WI38 (cell line): ENCODE measurements at regions not wholly inside any gene's neighbourhood (a gene's known extent, or its start where the extent isn't known, plus 50 kb on each side); places are given as distances from the start of the nearest gene placed in this dataset.

Experiments
- H3K4me3 ChIP-seq: 2 replicates; pipeline ENCODE4 v1.5.1; 2011; ENCODE audit warnings: low read depth, mild to moderate bottlenecking, control low read depth, low read length
- TF ChIP-seq, protein P1 (sequence below): IDR thresholded peaks from 2 replicates; pipeline ENCODE4 v1.5.1; 2012; ENCODE audit warnings: low read depth, mild to moderate bottlenecking, control low read depth, low read length

DNA sequence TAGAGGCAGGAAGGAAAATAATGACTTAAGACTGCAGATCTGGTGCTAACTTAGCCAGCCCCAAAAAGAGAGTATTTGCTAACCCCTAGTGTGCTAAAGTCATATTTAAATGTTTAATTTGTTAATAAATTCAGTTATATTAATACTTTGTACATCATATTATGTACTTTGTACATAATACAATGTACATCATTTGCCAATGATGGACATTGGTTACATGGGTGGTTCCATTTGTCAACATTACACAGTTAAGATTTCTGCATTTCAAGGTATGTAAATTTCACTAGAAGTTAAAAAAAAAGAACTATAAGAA, 63.9 kb upstream of the PIM1 start:
- TF ChIP-seq, protein P1, sequence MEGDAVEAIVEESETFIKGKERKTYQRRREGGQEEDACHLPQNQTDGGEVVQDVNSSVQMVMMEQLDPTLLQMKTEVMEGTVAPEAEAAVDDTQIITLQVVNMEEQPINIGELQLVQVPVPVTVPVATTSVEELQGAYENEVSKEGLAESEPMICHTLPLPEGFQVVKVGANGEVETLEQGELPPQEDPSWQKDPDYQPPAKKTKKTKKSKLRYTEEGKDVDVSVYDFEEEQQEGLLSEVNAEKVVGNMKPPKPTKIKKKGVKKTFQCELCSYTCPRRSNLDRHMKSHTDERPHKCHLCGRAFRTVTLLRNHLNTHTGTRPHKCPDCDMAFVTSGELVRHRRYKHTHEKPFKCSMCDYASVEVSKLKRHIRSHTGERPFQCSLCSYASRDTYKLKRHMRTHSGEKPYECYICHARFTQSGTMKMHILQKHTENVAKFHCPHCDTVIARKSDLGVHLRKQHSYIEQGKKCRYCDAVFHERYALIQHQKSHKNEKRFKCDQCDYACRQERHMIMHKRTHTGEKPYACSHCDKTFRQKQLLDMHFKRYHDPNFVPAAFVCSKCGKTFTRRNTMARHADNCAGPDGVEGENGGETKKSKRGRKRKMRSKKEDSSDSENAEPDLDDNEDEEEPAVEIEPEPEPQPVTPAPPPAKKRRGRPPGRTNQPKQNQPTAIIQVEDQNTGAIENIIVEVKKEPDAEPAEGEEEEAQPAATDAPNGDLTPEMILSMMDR, result no peak
- no peak overlapping the region for H3K4me3 ChIP-seq

GRCh38 chr6:37106554-37106953, 63.4 kb upstream of the PIM1 start:
- H3K4me3 ChIP-seq, result no peak overlapping the region
- TF ChIP-seq, protein P1, result no peak

DNA sequence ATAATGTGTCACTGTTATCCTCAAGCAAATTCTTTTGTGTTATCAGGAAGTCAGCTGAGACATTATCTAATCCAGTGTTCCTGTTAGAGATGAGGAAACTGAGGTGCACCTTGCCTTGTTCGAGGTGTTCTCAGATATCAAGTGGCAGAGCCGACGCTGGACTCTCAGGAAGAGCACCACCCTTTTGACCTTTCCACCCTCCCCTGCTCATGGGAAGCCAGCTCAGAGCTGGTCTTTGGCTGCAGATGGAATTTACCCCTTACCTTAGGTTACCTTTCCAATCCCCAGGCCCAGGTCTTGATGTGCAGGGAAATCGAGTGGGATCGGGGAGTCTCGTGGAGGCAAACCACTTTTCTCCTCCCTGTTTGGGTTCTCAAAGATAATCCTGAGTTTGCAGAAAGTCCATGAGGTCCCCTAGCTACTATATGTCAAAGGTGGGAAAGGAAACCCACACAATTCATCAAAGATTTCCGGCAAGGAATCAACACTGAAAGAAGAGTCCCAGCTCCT, 62.9 kb upstream of the PIM1 start:
- TF ChIP-seq, protein P1, result no peak
- no peak overlapping the region for H3K4me3 ChIP-seq

DNA sequence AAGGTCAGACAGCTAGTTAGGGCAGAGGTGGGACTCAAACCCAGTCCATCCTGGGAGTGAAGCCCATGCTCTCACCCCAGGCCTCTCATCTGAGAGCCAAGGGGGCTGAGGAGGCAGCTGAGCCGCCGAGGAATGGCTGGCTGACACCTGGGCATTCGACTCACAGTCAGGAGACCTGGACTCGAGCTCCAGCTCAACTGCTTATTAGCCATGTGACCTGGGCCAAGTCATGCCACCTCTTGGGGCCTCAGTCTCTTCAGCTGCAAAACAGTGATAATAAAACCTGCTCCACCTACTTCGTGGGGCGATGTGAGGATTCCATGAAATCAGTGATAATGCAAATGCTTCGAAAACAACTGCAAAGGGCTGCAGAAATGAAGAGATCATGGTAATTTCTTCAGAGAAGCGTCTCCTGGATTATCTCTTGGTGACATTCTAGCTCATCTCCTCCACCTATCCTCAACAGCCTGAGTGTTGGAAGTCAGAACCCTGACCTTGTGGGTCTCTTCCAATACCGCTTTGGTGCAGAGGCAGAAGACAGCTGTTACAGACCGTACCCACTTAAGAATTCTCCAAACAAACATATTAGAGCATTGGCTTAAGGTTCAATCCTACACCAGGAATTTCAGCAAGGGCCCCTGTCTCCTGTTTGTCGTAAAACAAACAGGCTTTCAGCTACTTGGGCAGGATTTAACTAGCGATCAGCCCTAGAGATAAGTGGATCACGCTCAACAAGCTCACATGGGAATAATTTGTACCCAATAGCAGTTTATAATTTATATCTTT, 60.0 kb upstream of the PIM1 start:
- H3K4me3 ChIP-seq, result no peak overlapping the region
- TF ChIP-seq, protein P1, result no peak

- TF ChIP-seq, protein P1, result no peak
These were observed 59.2 kb upstream of the PIM1 start for GRCh38 chr6:37110500-37111461.

DNA sequence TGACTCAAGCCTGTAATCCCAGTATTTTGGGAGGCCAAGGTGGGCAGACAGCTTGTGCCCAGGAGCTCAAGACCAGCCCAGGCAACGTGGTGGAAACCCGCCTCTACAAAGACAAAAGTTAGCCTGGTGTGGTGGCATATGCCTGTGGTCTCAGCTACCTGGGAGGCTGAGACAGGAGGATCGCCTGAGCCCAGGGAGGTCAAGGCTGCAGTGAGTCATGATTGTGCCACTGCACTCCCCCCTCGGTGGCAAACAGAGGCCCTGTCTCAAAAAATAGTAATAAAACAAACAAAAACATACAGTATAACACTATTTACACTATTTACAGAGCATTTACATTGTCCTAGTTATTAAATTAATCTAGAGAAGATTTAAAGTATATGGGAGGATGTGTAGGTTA, 56.0 kb upstream of the PIM1 start:
- no peak overlapping the region for H3K4me3 ChIP-seq
- TF ChIP-seq, protein P1, result no peak

More at GRCh38 chr6:37110500-37111461, 59.2 kb upstream of the PIM1 start:
- H3K4me3 ChIP-seq, result no peak overlapping the region
